ENCODE measurements at regions not wholly inside any gene's neighbourhood (a gene's known extent, or its start where the extent isn't known, plus 50 kb on each side); places are given as distances from the start of the nearest gene placed in this dataset.

DNA sequence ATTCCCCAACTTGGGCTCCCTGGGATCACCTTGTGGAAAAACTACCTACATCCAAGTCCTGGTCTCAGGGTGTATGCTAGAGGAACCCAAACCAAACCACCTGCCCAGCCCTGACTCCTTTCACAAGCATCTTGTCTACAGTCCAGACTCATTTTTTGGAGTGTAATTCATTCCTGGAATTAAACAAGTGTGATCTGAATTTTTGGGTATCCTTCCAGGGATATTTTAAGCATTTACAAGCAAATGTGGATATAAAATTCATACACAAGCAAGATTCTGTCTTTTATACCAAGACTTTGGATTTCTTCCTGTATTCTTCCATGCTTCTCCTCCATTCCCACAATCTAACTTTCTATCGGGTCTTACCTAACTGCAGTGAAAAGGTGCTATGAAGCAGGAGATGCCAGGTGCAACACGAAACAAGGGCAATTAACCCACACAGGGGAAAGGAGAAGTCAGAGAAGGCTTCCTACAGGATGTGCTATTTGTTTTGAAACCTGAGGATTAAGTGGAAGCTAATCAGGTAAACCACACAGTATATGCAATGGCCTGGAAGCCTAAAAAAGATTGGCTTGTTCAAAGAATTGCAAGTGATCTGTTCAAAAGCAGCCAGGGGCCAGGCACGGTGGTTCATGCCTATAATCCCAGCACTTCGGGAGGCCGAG is 417.2 kb upstream of the C16orf82 start:
- no peak overlapping the region for H3K4me3 ChIP-seq (ENCODE audit: low read depth, low read length)

DNA sequence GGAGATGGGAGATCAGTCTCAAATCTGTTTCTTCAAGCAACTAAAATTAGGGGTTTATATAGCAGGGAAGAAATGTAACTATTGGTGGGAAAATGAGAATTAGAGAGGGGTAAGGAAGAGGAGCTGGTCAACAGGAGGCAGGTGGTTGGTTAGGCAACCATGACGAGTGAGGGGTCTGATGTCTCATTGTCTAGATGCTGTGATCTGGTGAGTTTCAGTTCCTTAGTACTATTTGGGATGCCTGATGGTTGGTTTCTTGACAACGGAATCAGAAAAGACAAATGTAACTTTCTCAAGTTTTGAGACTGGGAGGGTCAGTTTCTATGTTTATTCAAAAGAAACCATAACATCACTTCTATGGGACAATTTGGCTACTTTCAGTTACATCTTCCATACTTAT is 415.3 kb upstream of the C16orf82 start:
- H3K4me1 ChIP-seq (ENCODE audit: control insufficient read depth, insufficient read depth, low read length) = no peaks in the 10 kb centered on the region
- no peak overlapping the region for H3K4me3 ChIP-seq (ENCODE audit: low read depth, low read length)
- no peaks in the 10 kb centered on the region for H3K36me3 ChIP-seq (ENCODE audit: control insufficient read depth, insufficient read depth, low read length)
- H3K9ac ChIP-seq (ENCODE audit: low read depth, low read length) = no peak overlapping the region
- no peak overlapping the region for H3K27ac ChIP-seq (ENCODE audit: low read depth, low read length)
- no peaks in the 10 kb centered on the region for H3K9me3 ChIP-seq (ENCODE audit: control insufficient read depth, insufficient read depth, low read length)
- H3K27me3 ChIP-seq (ENCODE audit: control insufficient read depth, insufficient read depth, low read length) = no peaks in the 10 kb centered on the region

More for the DNA sequence above, 417.2 kb upstream of the C16orf82 start:
- no peaks in the 10 kb centered on the region for H3K36me3 ChIP-seq (ENCODE audit: control insufficient read depth, insufficient read depth, low read length)
- H3K27me3 ChIP-seq (ENCODE audit: control insufficient read depth, insufficient read depth, low read length) = no peaks in the 10 kb centered on the region
- no peak overlapping the region for H3K27ac ChIP-seq (ENCODE audit: low read depth, low read length)
- H3K9me3 ChIP-seq (ENCODE audit: control insufficient read depth, insufficient read depth, low read length) = no peaks in the 10 kb centered on the region
- no peaks in the 10 kb centered on the region for H3K4me1 ChIP-seq (ENCODE audit: control insufficient read depth, insufficient read depth, low read length)
- H3K9ac ChIP-seq (ENCODE audit: low read depth, low read length) = no peak overlapping the region

DNA sequence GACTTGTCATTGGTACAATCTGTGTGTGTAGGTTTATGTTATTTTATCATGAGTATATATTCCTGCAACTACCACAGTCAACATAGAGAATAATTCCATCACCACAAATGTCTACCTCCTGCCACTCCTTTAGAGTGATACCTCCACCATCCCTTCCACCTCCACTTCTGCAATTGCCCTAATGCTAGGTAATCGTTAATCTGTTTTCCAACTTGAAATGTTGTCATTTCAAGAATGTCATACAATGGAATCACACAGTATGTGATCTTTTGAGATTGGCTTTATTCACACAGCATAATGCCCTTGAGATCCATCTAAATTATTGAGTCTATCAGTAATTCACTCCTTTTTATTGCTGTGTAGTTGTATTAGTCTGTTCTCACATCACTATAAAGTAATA is 414.8 kb upstream of the C16orf82 start:
- Histone ChIP-seq H3K27ac (ENCODE audit: low read depth, low read length) (no peak overlapping the region), H3K27me3 (ENCODE audit: control insufficient read depth, insufficient read depth, low read length) (no peaks in the 10 kb centered on the region), H3K36me3 (ENCODE audit: control insufficient read depth, insufficient read depth, low read length) (no peaks in the 10 kb centered on the region), H3K4me3 (ENCODE audit: low read depth, low read length) (no peak overlapping the region), H3K9ac (ENCODE audit: low read depth, low read length) (no peak overlapping the region), H3K9me3 (ENCODE audit: control insufficient read depth, insufficient read depth, low read length) (no peaks in the 10 kb centered on the region), H3K4me1 (ENCODE audit: control insufficient read depth, insufficient read depth, low read length) (no peaks in the 10 kb centered on the region)

DNA sequence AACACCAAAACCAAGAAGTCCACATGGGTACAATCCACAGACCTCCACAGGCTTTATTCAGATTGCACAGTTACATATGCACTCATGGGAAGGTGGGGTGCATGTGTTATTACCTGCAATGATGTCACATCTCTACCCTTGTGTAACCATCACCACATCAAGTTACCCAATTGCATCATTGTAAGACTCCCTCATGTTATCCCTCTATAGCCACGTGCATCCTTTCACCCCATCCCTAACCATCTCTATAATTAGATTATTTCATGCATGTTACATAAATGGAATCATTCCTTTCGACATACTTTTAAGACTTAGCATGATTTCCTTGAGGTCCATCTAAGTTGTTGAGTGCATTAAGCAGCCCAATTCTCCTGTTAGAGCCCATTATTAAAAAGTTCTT is 408.2 kb upstream of the C16orf82 start:
- H3K27ac ChIP-seq (ENCODE audit: low read depth, low read length) = no peak overlapping the region
- H3K9me3 ChIP-seq (ENCODE audit: control insufficient read depth, insufficient read depth, low read length) = no peaks in the 10 kb centered on the region
- H3K9ac ChIP-seq (ENCODE audit: low read depth, low read length) = no peak overlapping the region
- H3K36me3 ChIP-seq (ENCODE audit: control insufficient read depth, insufficient read depth, low read length) = no peaks in the 10 kb centered on the region
- no peaks in the 10 kb centered on the region for H3K27me3 ChIP-seq (ENCODE audit: control insufficient read depth, insufficient read depth, low read length)
- H3K4me1 ChIP-seq (ENCODE audit: control insufficient read depth, insufficient read depth, low read length) = no peaks in the 10 kb centered on the region
- H3K4me3 ChIP-seq (ENCODE audit: low read depth, low read length) = no peak overlapping the region

DNA sequence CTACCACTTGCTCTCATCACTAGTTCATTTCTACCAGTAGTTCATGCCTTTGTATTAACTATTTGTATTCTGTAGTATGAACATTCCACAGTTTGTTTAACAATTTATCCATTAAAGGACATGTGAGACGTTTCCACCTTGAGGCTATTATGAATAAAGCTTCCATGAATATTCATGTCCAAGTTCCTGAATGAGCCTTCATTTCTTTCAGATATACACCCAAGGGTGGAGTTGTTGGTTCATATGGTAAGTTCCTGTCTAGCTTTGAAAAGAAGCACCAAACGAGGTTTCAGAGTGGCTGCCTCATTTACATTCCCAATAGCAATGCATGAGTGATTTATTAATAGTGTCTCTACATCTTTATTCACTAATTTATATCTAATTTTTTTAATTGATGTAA is 407.8 kb upstream of the C16orf82 start:
- no peaks in the 10 kb centered on the region for H3K27me3 ChIP-seq (ENCODE audit: control insufficient read depth, insufficient read depth, low read length)
- H3K9me3 ChIP-seq (ENCODE audit: control insufficient read depth, insufficient read depth, low read length) = no peaks in the 10 kb centered on the region
- no peak overlapping the region for H3K27ac ChIP-seq (ENCODE audit: low read depth, low read length)
- no peaks in the 10 kb centered on the region for H3K36me3 ChIP-seq (ENCODE audit: control insufficient read depth, insufficient read depth, low read length)
- H3K4me3 ChIP-seq (ENCODE audit: low read depth, low read length) = no peak overlapping the region
- H3K4me1 ChIP-seq (ENCODE audit: control insufficient read depth, insufficient read depth, low read length) = no peaks in the 10 kb centered on the region
- no peak overlapping the region for H3K9ac ChIP-seq (ENCODE audit: low read depth, low read length)

DNA sequence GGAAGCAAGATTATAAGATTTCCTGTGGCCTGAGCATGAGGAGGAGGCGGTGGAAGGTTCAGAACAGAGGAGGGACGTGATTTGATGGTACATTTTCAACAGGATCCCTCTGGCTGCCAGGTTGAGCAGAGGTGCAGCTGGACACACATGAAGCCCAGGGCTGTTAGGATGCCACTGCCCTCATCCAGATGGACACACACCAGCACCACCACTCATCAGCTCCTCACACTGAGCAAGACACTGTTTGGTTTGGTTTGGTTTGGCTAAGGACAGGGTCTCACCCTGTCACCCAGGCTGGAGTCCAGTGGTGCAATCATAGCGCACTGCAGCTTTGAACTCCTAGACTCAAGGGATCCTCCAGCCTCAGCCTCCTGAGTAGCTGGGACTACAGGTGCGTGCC is 402.6 kb upstream of the C16orf82 start:
- no peaks in the 10 kb centered on the region for H3K36me3 ChIP-seq (ENCODE audit: control insufficient read depth, insufficient read depth, low read length)
- H3K9ac ChIP-seq (ENCODE audit: low read depth, low read length) = no peak overlapping the region
- no peak overlapping the region for H3K27ac ChIP-seq (ENCODE audit: low read depth, low read length)
- no peaks in the 10 kb centered on the region for H3K27me3 ChIP-seq (ENCODE audit: control insufficient read depth, insufficient read depth, low read length)
- no peaks in the 10 kb centered on the region for H3K9me3 ChIP-seq (ENCODE audit: control insufficient read depth, insufficient read depth, low read length)
- H3K4me3 ChIP-seq (ENCODE audit: low read depth, low read length) = no peak overlapping the region
- H3K4me1 ChIP-seq (ENCODE audit: control insufficient read depth, insufficient read depth, low read length) = no peaks in the 10 kb centered on the region

DNA sequence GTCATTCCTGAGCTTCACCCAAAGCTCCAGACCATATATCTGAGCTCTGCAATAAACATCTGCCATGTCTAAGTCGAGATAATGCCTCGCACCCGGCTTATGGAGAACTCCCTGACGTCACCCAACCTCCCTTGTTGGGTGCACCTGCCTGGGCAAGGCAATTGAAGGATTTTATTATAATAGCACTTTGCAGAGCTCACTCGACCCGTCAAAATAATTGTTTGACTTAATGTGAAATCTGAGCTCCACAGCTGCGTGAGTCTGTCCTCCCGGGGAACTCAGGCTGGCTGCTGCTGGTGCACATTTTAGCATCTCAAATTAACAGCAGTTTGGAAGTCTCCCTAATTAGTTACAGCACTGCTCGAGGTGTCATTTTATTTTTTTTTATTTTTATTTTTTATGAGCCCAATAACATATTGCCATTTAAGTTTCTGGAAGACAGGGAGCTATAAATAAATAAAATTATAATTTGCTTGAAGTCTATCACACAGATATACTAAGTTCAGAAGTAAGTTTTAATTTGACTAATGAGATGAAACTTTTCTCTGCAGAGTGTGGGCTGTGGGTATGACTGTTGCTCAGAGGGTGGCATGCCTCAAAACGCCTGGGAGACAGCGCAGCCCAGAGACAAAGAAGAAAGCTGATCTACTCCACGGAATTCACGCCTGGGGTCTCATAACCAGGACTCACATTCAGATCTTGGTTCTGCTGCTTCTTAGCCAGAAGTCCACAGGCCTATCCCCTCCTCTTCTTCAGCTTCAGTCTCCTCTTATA is 401.4 kb upstream of the C16orf82 start:
- Histone ChIP-seq H3K27ac (ENCODE audit: low read depth, low read length) (no peak overlapping the region), H3K9ac (ENCODE audit: low read depth, low read length) (no peak overlapping the region), H3K9me3 (ENCODE audit: control insufficient read depth, insufficient read depth, low read length) (no peaks in the 10 kb centered on the region), H3K27me3 (ENCODE audit: control insufficient read depth, insufficient read depth, low read length) (no peaks in the 10 kb centered on the region), H3K4me1 (ENCODE audit: control insufficient read depth, insufficient read depth, low read length) (no peaks in the 10 kb centered on the region), H3K36me3 (ENCODE audit: control insufficient read depth, insufficient read depth, low read length) (no peaks in the 10 kb centered on the region), H3K4me3 (ENCODE audit: low read depth, low read length) (no peak overlapping the region)

DNA sequence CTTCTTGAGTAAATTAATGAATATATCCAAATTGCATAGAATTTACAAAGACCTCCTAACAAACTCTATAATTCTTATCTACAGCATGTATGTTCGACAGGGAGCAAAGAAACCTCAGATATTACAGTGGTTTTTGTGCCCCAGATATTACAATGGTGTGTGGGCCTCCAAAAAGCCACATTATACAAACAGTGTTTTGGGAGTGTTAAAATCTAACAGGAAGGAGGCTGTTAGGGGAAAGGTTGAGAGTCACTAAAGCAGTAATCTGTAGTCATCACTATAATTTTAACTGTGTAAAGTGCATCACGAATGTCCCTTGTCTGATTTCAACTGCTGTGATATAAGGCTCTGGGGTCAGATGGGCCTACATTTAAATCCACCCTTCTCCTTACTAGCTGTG is 400.2 kb upstream of the C16orf82 start:
- Histone ChIP-seq H3K27me3 (ENCODE audit: control insufficient read depth, insufficient read depth, low read length) (no peaks in the 10 kb centered on the region), H3K4me1 (ENCODE audit: control insufficient read depth, insufficient read depth, low read length) (no peaks in the 10 kb centered on the region), H3K9ac (ENCODE audit: low read depth, low read length) (no peak overlapping the region), H3K4me3 (ENCODE audit: low read depth, low read length) (no peak overlapping the region), H3K9me3 (ENCODE audit: control insufficient read depth, insufficient read depth, low read length) (no peaks in the 10 kb centered on the region), H3K36me3 (ENCODE audit: control insufficient read depth, insufficient read depth, low read length) (no peaks in the 10 kb centered on the region), H3K27ac (ENCODE audit: low read depth, low read length) (no peak overlapping the region)

DNA sequence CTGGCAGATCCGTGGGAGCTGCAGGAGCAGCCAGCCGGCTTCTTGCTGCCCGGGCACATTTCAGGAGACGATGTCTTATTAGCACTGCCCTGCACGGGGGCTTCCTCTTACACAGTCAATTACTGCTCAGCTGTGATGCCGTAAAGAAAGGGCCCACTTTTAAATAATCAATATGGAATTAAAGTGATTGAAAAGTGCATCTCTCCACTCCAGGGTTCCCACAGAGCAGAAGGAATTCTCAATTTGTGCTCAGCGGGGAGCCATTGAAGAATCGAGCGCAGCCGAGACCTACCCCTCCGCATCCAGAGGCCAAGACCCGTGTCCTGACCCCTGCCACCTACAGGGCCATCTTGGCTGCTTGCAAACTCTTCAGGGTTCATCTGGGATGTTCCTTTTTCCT is 399.4 kb upstream of the C16orf82 start:
- no peak overlapping the region for H3K4me3 ChIP-seq (ENCODE audit: low read depth, low read length)
- no peaks in the 10 kb centered on the region for H3K27me3 ChIP-seq (ENCODE audit: control insufficient read depth, insufficient read depth, low read length)
- no peaks in the 10 kb centered on the region for H3K9me3 ChIP-seq (ENCODE audit: control insufficient read depth, insufficient read depth, low read length)
- no peak overlapping the region for H3K9ac ChIP-seq (ENCODE audit: low read depth, low read length)
- no peaks in the 10 kb centered on the region for H3K4me1 ChIP-seq (ENCODE audit: control insufficient read depth, insufficient read depth, low read length)
- no peak overlapping the region for H3K27ac ChIP-seq (ENCODE audit: low read depth, low read length)
- H3K36me3 ChIP-seq (ENCODE audit: control insufficient read depth, insufficient read depth, low read length) = no peaks in the 10 kb centered on the region

DNA sequence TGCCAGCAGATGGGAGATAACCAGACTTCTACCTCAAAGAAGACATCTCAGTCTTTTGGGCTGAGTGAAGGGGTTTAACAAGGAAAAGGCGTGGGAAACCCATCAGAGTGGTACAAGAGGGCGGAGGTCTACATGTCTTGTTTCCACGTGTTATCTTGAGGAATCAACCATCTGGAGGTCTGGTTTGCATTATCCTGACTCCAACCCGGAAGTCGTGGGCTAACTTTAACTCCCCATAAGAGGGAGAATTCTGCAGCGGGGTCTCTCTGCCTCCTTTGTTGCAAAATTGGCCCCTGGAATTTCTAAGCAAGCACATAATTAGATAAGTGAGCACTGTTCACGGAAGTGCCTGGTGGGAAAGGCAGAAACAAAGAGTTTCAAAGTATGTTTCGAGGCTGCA is 398.7 kb upstream of the C16orf82 start:
- Histone ChIP-seq H3K36me3 (ENCODE audit: control insufficient read depth, insufficient read depth, low read length) (no peaks in the 10 kb centered on the region), H3K9ac (ENCODE audit: low read depth, low read length) (no peak overlapping the region), H3K4me3 (ENCODE audit: low read depth, low read length) (no peak overlapping the region), H3K4me1 (ENCODE audit: control insufficient read depth, insufficient read depth, low read length) (no peaks in the 10 kb centered on the region), H3K27ac (ENCODE audit: low read depth, low read length) (no peak overlapping the region), H3K27me3 (ENCODE audit: control insufficient read depth, insufficient read depth, low read length) (no peaks in the 10 kb centered on the region), H3K9me3 (ENCODE audit: control insufficient read depth, insufficient read depth, low read length) (no peaks in the 10 kb centered on the region)

DNA sequence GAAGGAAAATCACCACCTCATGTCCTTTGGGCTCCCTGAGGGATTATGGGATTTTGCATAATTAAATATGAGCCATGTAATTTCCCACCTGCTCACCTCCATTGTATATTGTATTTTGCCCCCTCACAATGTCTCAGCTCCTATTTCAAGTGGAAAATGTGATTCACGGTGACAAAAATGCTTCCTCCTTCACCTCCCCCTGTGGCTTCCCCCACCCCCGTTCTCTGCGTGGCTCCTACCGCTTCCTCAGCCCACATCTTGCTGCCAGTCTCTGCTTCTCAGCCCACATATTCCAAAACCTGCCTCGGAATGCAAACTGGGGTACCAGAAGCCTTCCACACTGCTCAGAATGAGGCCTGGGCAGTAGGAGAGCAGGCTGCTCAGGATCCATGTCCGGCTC is 394.5 kb upstream of the C16orf82 start:
- H3K27ac ChIP-seq (ENCODE audit: low read depth, low read length) = no peak overlapping the region
- H3K27me3 ChIP-seq (ENCODE audit: control insufficient read depth, insufficient read depth, low read length) = no peaks in the 10 kb centered on the region
- no peak overlapping the region for H3K9ac ChIP-seq (ENCODE audit: low read depth, low read length)
- H3K4me3 ChIP-seq (ENCODE audit: low read depth, low read length) = no peak overlapping the region
- no peaks in the 10 kb centered on the region for H3K4me1 ChIP-seq (ENCODE audit: control insufficient read depth, insufficient read depth, low read length)
- no peaks in the 10 kb centered on the region for H3K9me3 ChIP-seq (ENCODE audit: control insufficient read depth, insufficient read depth, low read length)
- H3K36me3 ChIP-seq (ENCODE audit: control insufficient read depth, insufficient read depth, low read length) = no peaks in the 10 kb centered on the region

All from HUES48 (cell line).